CD4-positive, alpha-beta T cell treated with Interleukin-15 for 4 hours (primary cell): ENCODE measurements at regions not wholly inside any gene's neighbourhood (a gene's known extent, or its start where the extent isn't known, plus 50 kb on each side); places are given as distances from the start of the nearest gene placed in this dataset.
"Not testable (repeated sequence)": the region's sequence is repeated elsewhere in the genome, so short reads cannot be mapped to it uniquely, and the experiment has no call there.

Experiments used
- DNase-seq: peaks from one replicate; pipeline ENCODE4 v3.0.0-alpha.2; 2020; ENCODE audit warnings: low spot score

GRCh38 chr10:50999163-50999562 lies 75.1 kb upstream of the PRKG1 start:
- no peak for DNase-seq

- DNase-seq, result no peak
These were observed 74.1 kb upstream of the PRKG1 start for GRCh38 chr10:51000164-51000563.

- DNase-seq, result no peak
These were observed 73.3 kb upstream of the PRKG1 start for GRCh38 chr10:51000976-51001375.

GRCh38 chr10:51001587-51001986 lies 72.7 kb upstream of the PRKG1 start:
- no peak for DNase-seq

- DNase-seq, result no peak
These were observed 71.8 kb upstream of the PRKG1 start for GRCh38 chr10:51002469-51002868.

GRCh38 chr10:51004776-51005175 lies 69.5 kb upstream of the PRKG1 start:
- DNase-seq, result no peak

- DNase-seq, result no peak
These were observed 68.7 kb upstream of the PRKG1 start for GRCh38 chr10:51005551-51005950.

GRCh38 chr10:51006686-51007085 lies 67.6 kb upstream of the PRKG1 start:
- no peak for DNase-seq

GRCh38 chr10:51007781-51008180 lies 66.5 kb upstream of the PRKG1 start:
- no peak for DNase-seq

GRCh38 chr10:51008346-51008745 lies 65.9 kb upstream of the PRKG1 start:
- no peak for DNase-seq

- DNase-seq, result peak; percentile 29
These were observed 63.3 kb upstream of the PRKG1 start for GRCh38 chr10:51010977-51011376.

- DNase-seq, result no peak
These were observed 62.2 kb upstream of the PRKG1 start for GRCh38 chr10:51012073-51012472.

GRCh38 chr10:51014680-51015389 lies 59.5 kb upstream of the PRKG1 start:
- DNase-seq, result no peak

- not testable (repeated sequence) for DNase-seq
These were observed 58.9 kb upstream of the PRKG1 start for GRCh38 chr10:51015390-51015754.

- no peak for DNase-seq
These were observed 54.1 kb upstream of the PRKG1 start for GRCh38 chr10:51020200-51020599.

- DNase-seq, result no peak
These were observed 51.2 kb upstream of the PRKG1 start for GRCh38 chr10:51022933-51023585.

GRCh38 chr10:51023636-51024035 lies 50.7 kb upstream of the PRKG1 start:
- DNase-seq, result no peak
